HFFc6 (cell line): ENCODE measurements at regions not wholly inside any gene's neighbourhood (a gene's known extent, or its start where the extent isn't known, plus 50 kb on each side); places are given as distances from the start of the nearest gene placed in this dataset.
A peak's percentile ranks its signal among the peaks of the same experiment; 100 is the strongest.
"Not testable (repeated sequence)": the region's sequence is repeated elsewhere in the genome, so short reads cannot be mapped to it uniquely, and the experiment has no call there.

ENCODE experiments used
- DNase-seq: peaks from one replicate; pipeline ENCODE4 v3.0.0-alpha.2; 2018
- H3K27ac Mint-ChIP-seq: 2 replicates; pipeline ENCODE4 v1.8.0; 2020; ENCODE audit warnings: mild to moderate bottlenecking, mixed read lengths
- H3K27me3 Mint-ChIP-seq: 2 replicates; pipeline ENCODE4 v1.8.0; 2021; ENCODE audit warnings: mild to moderate bottlenecking, moderate library complexity, mixed read lengths; ENCODE audit not compliant: insufficient read depth
- H3K36me3 Mint-ChIP-seq: 2 replicates; pipeline ENCODE4 v1.8.0; 2021; ENCODE audit warnings: low read depth, mixed read lengths
- H3K4me1 Mint-ChIP-seq: 2 replicates; pipeline ENCODE4 v1.8.0; 2020; ENCODE audit warnings: low read depth, mixed read lengths
- H3K4me3 Mint-ChIP-seq: 2 replicates; pipeline ENCODE4 v1.8.0; 2020; ENCODE audit warnings: mild to moderate bottlenecking, moderate library complexity, mixed read lengths
- H3K9me3 Mint-ChIP-seq: 2 replicates; pipeline ENCODE4 v1.8.0; 2020; ENCODE audit warnings: mild to moderate bottlenecking, mixed read lengths
- CTCF ChIP-seq: fragments of 200-600 bp; sonication (generic); IDR thresholded peaks from 2 replicates; pipeline ENCODE4 v1.5.0; 2021; ENCODE audit warnings: antibody characterized with exemption, mild to moderate bottlenecking

DNA sequence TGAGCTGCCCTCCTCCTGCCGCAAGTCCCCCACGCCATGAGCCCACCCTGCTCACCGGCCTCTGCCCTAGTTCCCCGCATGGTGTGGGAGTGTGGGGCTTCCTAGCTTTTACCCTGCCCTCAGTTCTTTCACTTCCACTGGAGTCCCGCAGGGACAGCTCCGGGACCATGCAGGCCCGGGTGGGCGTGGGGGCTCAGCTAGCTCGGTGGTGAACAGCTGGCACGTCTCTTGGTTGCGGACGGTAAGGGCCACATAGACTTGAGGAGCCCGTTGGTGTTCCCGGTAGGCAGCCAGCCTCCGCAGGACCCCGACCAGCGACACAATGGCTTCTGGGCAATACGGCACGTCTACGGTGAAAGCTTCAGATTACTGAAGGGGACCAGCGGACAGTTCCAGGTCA is 108.9 kb upstream of the CCZ1B start:
- H3K27me3 Mint-ChIP-seq, result peaks cover 7% of the 10 kb centered on the region
- no peaks in the 10 kb centered on the region for H3K36me3 Mint-ChIP-seq
- H3K4me3 Mint-ChIP-seq, result no peak overlapping the region
- TF ChIP-seq CTCF, result no peak
- peaks cover 34% of the 10 kb centered on the region for H3K4me1 Mint-ChIP-seq
- no peaks in the 10 kb centered on the region for H3K9me3 Mint-ChIP-seq
- H3K27ac Mint-ChIP-seq, result no peak overlapping the region
- no peak for DNase-seq

DNA sequence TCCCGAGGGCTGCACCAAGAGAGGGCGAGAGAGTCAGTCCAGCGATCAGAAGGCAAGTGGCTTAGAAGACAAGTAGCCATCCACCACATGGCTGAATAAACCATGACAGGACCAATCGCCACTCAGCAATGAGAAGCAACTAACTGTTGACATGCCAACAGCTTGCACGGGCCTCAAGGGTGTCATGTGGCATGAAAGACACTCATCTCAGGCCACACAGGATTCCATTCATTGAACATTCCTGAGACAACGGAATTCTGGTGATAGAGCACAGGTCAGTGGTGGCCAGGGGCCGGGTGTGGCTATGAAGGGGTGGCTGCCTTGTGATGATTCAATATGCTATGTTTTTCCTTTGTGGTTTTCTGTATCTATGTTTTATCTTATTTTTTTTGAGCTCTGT is 110.6 kb upstream of the CCZ1B start:
- H3K4me3 Mint-ChIP-seq, result peak overlapping the region; percentile 9; the same call in 1 of the 2 replicates
- not testable (repeated sequence) for H3K27ac Mint-ChIP-seq, H3K27me3 Mint-ChIP-seq, H3K36me3 Mint-ChIP-seq, H3K9me3 Mint-ChIP-seq
- peak; percentile 74 for DNase-seq
- peaks cover 22% of the 10 kb centered on the region for H3K4me1 Mint-ChIP-seq

- not testable (repeated sequence) for H3K27me3 Mint-ChIP-seq, H3K9me3 Mint-ChIP-seq, H3K27ac Mint-ChIP-seq, H3K36me3 Mint-ChIP-seq, DNase-seq, H3K4me3 Mint-ChIP-seq
- H3K4me1 Mint-ChIP-seq, result peaks cover 22% of the 10 kb centered on the region
These were observed 111.7 kb upstream of the CCZ1B start for GRCh38 chr7:6937746-6938145.

DNA sequence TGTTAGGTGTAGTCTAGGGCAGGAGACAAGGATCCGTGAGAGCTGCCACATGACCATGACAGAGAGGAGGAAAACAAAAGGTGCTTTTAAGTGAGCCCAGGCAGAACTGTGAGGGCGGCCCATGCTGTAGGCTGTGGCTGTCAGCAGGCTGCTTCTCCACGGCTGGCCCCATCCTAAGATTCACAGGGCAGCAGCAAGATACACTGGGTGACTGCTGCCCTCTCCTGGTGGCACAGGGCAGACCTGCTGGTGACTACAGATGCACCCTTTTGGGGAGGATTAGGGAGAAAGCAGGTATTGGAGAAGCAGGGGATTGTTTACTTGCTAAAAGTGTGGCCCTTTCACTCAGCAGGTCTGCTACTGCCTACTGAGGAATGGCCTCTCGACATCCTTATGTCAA is 112.2 kb upstream of the CCZ1B start:
- H3K36me3 Mint-ChIP-seq, H3K9me3 Mint-ChIP-seq, H3K4me3 Mint-ChIP-seq, H3K27me3 Mint-ChIP-seq: not testable (repeated sequence)
- peaks cover 22% of the 10 kb centered on the region for H3K4me1 Mint-ChIP-seq
- DNase-seq, result peak; percentile 26
- TF ChIP-seq CTCF, result peak; percentile 81
- H3K27ac Mint-ChIP-seq, result 0 out of 2 replicates have a peak overlapping the region, but pooled peaks have one; percentile 16

GRCh38 chr7:6939126-6939525 is 113.1 kb upstream of the CCZ1B start:
- not testable (repeated sequence) for H3K36me3 Mint-ChIP-seq, H3K9me3 Mint-ChIP-seq, H3K4me3 Mint-ChIP-seq, DNase-seq, H3K27ac Mint-ChIP-seq
- Mint-ChIP-seq H3K4me1 (peaks cover 22% of the 10 kb centered on the region), H3K27me3 (peaks cover 13% of the 10 kb centered on the region)

- not testable (repeated sequence) for H3K36me3 Mint-ChIP-seq, H3K27ac Mint-ChIP-seq
These were observed 113.8 kb upstream of the CCZ1B start for GRCh38 chr7:6939896-6940295.

GRCh38 chr7:6946873-6947272 is 120.8 kb upstream of the CCZ1B start:
- not testable (repeated sequence) for H3K36me3 Mint-ChIP-seq, H3K4me3 Mint-ChIP-seq, DNase-seq, H3K27ac Mint-ChIP-seq, H3K9me3 Mint-ChIP-seq
- Mint-ChIP-seq H3K4me1 (peaks cover 14% of the 10 kb centered on the region), H3K27me3 (peaks cover 12% of the 10 kb centered on the region)

More at GRCh38 chr7:6939896-6940295, 113.8 kb upstream of the CCZ1B start:
- H3K9me3 Mint-ChIP-seq, H3K4me3 Mint-ChIP-seq, DNase-seq: not testable (repeated sequence)
- peaks cover 13% of the 10 kb centered on the region for H3K27me3 Mint-ChIP-seq
- peaks cover 22% of the 10 kb centered on the region for H3K4me1 Mint-ChIP-seq

GRCh38 chr7:6950231-6950630 is 124.2 kb upstream of the CCZ1B start:
- Mint-ChIP-seq H3K4me3 (peak overlapping the region; percentile 76), H3K27me3 (peaks cover 14% of the 10 kb centered on the region), H3K4me1 (peaks cover 14% of the 10 kb centered on the region)
- H3K27ac Mint-ChIP-seq, H3K36me3 Mint-ChIP-seq, DNase-seq, H3K9me3 Mint-ChIP-seq: not testable (repeated sequence)

- DNase-seq, H3K9me3 Mint-ChIP-seq, H3K27ac Mint-ChIP-seq, H3K36me3 Mint-ChIP-seq, H3K4me3 Mint-ChIP-seq: not testable (repeated sequence)
- Mint-ChIP-seq H3K27me3 (peaks cover 20% of the 10 kb centered on the region), H3K4me1 (peaks cover 14% of the 10 kb centered on the region)
These were observed 125.5 kb upstream of the CCZ1B start for GRCh38 chr7:6951553-6951952.
